ENCODE measurements at regions not wholly inside any gene's neighbourhood (a gene's known extent, or its start where the extent isn't known, plus 50 kb on each side); places are given as distances from the start of the nearest gene placed in this dataset.
"Not testable (repeated sequence)": the region's sequence is repeated elsewhere in the genome, so short reads cannot be mapped to it uniquely, and the experiment has no call there.

- Mint-ChIP-seq H3K9me3 (no peaks in the 10 kb centered on the region), H3K27ac (no peak overlapping the region), H3K36me3 (no peaks in the 10 kb centered on the region), H3K27me3 (peaks cover 5 to 11% of the 10 kb centered on the region in 2 donors), H3K4me1 (ENCODE audit: low read depth in 2 of 2) (peaks cover 0 to 3% of the 10 kb centered on the region in 2 donors), H3K4me3 (no peak overlapping the region)
- ATAC-seq (no peak), DNase-seq (ENCODE audit: low spot score) (no peak)
These were observed 115.1 kb upstream of the MAP3K7 start for GRCh38 chr6:90701926-90702325.

GRCh38 chr6:90701146-90701781 lies 114.4 kb upstream of the MAP3K7 start:
- Mint-ChIP-seq H3K27ac (no peak overlapping the region), H3K9me3 (no peaks in the 10 kb centered on the region), H3K36me3 (no peaks in the 10 kb centered on the region), H3K4me3 (no peak overlapping the region), H3K4me1 (ENCODE audit: low read depth in 2 of 2) (peaks cover 0 to 3% of the 10 kb centered on the region in 2 donors), H3K27me3 (peaks cover 5 to 17% of the 10 kb centered on the region in 2 donors)
- no peak for DNase-seq (ENCODE audit: low spot score)
- ATAC-seq: peak; percentile 20 to 31

- H3K4me3 Mint-ChIP-seq: no peak overlapping the region
- no peak for ATAC-seq
- H3K27me3 Mint-ChIP-seq: peaks cover 16 to 34% of the 10 kb centered on the region in 2 donors
- no peaks in the 10 kb centered on the region for H3K4me1 Mint-ChIP-seq (ENCODE audit: low read depth in 2 of 2)
- no peak for DNase-seq (ENCODE audit: low spot score)
- H3K36me3 Mint-ChIP-seq: no peaks in the 10 kb centered on the region
- no peak overlapping the region for H3K27ac Mint-ChIP-seq
- peaks cover 9% of the 10 kb centered on the region for H3K9me3 Mint-ChIP-seq
These were observed 108.4 kb upstream of the MAP3K7 start for GRCh38 chr6:90695316-90695715.

GRCh38 chr6:90694802-90695201 lies 107.9 kb upstream of the MAP3K7 start:
- Mint-ChIP-seq H3K9me3 (peaks cover 10% of the 10 kb centered on the region), H3K4me3 (no peak overlapping the region), H3K36me3 (no peaks in the 10 kb centered on the region), H3K27ac (no peak overlapping the region), H3K27me3 (peaks cover 18 to 34% of the 10 kb centered on the region in 2 donors), H3K4me1 (ENCODE audit: low read depth in 2 of 2) (no peaks in the 10 kb centered on the region)
- DNase-seq (ENCODE audit: low spot score) (no peak), ATAC-seq (no peak)

GRCh38 chr6:90691823-90692222 lies 105.0 kb upstream of the MAP3K7 start:
- H3K4me3 Mint-ChIP-seq: no peak overlapping the region
- no peaks in the 10 kb centered on the region for H3K4me1 Mint-ChIP-seq (ENCODE audit: low read depth in 2 of 2)
- no peak overlapping the region for H3K27ac Mint-ChIP-seq
- ATAC-seq: no peak
- H3K36me3 Mint-ChIP-seq: no peaks in the 10 kb centered on the region
- H3K27me3 Mint-ChIP-seq: peaks cover 18 to 27% of the 10 kb centered on the region in 2 donors
- H3K9me3 Mint-ChIP-seq: peaks cover 10% of the 10 kb centered on the region
- no peak for DNase-seq (ENCODE audit: low spot score)

GRCh38 chr6:90689172-90689571 lies 102.3 kb upstream of the MAP3K7 start:
- no peak overlapping the region for H3K27ac Mint-ChIP-seq
- no peaks in the 10 kb centered on the region for H3K36me3 Mint-ChIP-seq

GRCh38 chr6:90687775-90688380 lies 101.0 kb upstream of the MAP3K7 start:
- Mint-ChIP-seq H3K36me3 (no peaks in the 10 kb centered on the region), H3K27ac (no peak overlapping the region), H3K4me3 (no peak overlapping the region), H3K4me1 (ENCODE audit: low read depth in 2 of 2) (no peaks in the 10 kb centered on the region), H3K27me3 (peaks cover 22 to 29% of the 10 kb centered on the region in 2 donors), H3K9me3 (peaks cover 10% of the 10 kb centered on the region)
- ATAC-seq (no peak), DNase-seq (ENCODE audit: low spot score) (no peak)

More at GRCh38 chr6:90689172-90689571, 102.3 kb upstream of the MAP3K7 start:
- no peak overlapping the region for H3K4me3 Mint-ChIP-seq
- H3K27me3 Mint-ChIP-seq: peaks cover 20 to 31% of the 10 kb centered on the region in 2 donors
- DNase-seq (ENCODE audit: low spot score): no peak
- no peaks in the 10 kb centered on the region for H3K4me1 Mint-ChIP-seq (ENCODE audit: low read depth in 2 of 2)
- H3K9me3 Mint-ChIP-seq: peaks cover 10% of the 10 kb centered on the region
- no peak for ATAC-seq

- Mint-ChIP-seq H3K27me3 (peaks cover 13 to 27% of the 10 kb centered on the region in 2 donors), H3K9me3 (no peaks in the 10 kb centered on the region), H3K27ac (no peak overlapping the region), H3K36me3 (no peaks in the 10 kb centered on the region), H3K4me3 (no peak overlapping the region), H3K4me1 (ENCODE audit: low read depth in 2 of 2) (no peaks in the 10 kb centered on the region)
- DNase-seq (ENCODE audit: low spot score) (no peak), ATAC-seq (no peak)
These were observed 95.0 kb upstream of the MAP3K7 start for GRCh38 chr6:90681863-90682262.

GRCh38 chr6:90678049-90678779 lies 91.3 kb upstream of the MAP3K7 start:
- ATAC-seq (no peak), DNase-seq (ENCODE audit: low spot score) (no peak)
- H3K4me3 Mint-ChIP-seq: no peak overlapping the region
- no peak overlapping the region for H3K27ac Mint-ChIP-seq
- H3K4me1 Mint-ChIP-seq (ENCODE audit: low read depth in 2 of 2): no peaks in the 10 kb centered on the region
- no peaks in the 10 kb centered on the region for H3K36me3 Mint-ChIP-seq
- peaks cover 17 to 33% of the 10 kb centered on the region in 2 donors for H3K27me3 Mint-ChIP-seq
- H3K9me3 Mint-ChIP-seq: no peaks in the 10 kb centered on the region

- Mint-ChIP-seq H3K27me3 (peaks cover 16 to 37% of the 10 kb centered on the region in 2 donors), H3K4me3 (no peak overlapping the region), H3K4me1 (ENCODE audit: low read depth in 2 of 2) (no peaks in the 10 kb centered on the region), H3K9me3 (no peaks in the 10 kb centered on the region), H3K27ac (no peak overlapping the region), H3K36me3 (no peaks in the 10 kb centered on the region)
- DNase-seq (ENCODE audit: low spot score): no peak
- ATAC-seq: no peak
These were observed 90.6 kb upstream of the MAP3K7 start for GRCh38 chr6:90677440-90677839.

GRCh38 chr6:90676516-90677300 lies 89.8 kb upstream of the MAP3K7 start:
- peaks cover 18 to 42% of the 10 kb centered on the region in 2 donors for H3K27me3 Mint-ChIP-seq
- H3K4me1 Mint-ChIP-seq (ENCODE audit: low read depth in 2 of 2): no peaks in the 10 kb centered on the region
- H3K36me3 Mint-ChIP-seq: no peaks in the 10 kb centered on the region
- ATAC-seq (no peak), DNase-seq (ENCODE audit: low spot score) (no peak)
- no peak overlapping the region for H3K27ac Mint-ChIP-seq
- no peaks in the 10 kb centered on the region for H3K9me3 Mint-ChIP-seq
- H3K4me3 Mint-ChIP-seq: no peak overlapping the region

GRCh38 chr6:90675107-90675506 lies 88.2 kb upstream of the MAP3K7 start:
- H3K36me3 Mint-ChIP-seq; ATAC-seq; DNase-seq (ENCODE audit: low spot score); H3K4me1 Mint-ChIP-seq (ENCODE audit: low read depth in 2 of 2); H3K9me3 Mint-ChIP-seq; H3K4me3 Mint-ChIP-seq; H3K27ac Mint-ChIP-seq: not testable (repeated sequence)
- H3K27me3 Mint-ChIP-seq: peaks cover 19 to 35% of the 10 kb centered on the region in 2 donors

- H3K4me1 Mint-ChIP-seq (ENCODE audit: low read depth in 2 of 2); H3K27ac Mint-ChIP-seq; H3K4me3 Mint-ChIP-seq; H3K36me3 Mint-ChIP-seq; H3K9me3 Mint-ChIP-seq; DNase-seq (ENCODE audit: low spot score); ATAC-seq: not testable (repeated sequence)
- peaks cover 17 to 35% of the 10 kb centered on the region in 2 donors for H3K27me3 Mint-ChIP-seq
These were observed 87.2 kb upstream of the MAP3K7 start for GRCh38 chr6:90674077-90674476.

Data from natural killer cell treated with Interleukin-12 subunit alpha and Interleukin-12 subunit beta and Interleukin-15 and Interleukin-18, amount 100 ng/mL, for 72 hours (primary cell).